Type B pancreatic cell (in vitro differentiated cells): ENCODE measurements at regions not wholly inside any gene's neighbourhood (a gene's known extent, or its start where the extent isn't known, plus 50 kb on each side); places are given as distances from the start of the nearest gene placed in this dataset.

Source experiments
- DNase-seq: peaks from one replicate; pipeline ENCODE4 v3.0.0; 2021; ENCODE audit warnings: mixed read lengths; ENCODE audit not compliant: unreplicated experiment; ENCODE audit errors: extremely low spot score
- H3K27ac Mint-ChIP-seq: 2 replicates; pipeline ENCODE4 v1.8.0; 2021; ENCODE audit warnings: mild to moderate bottlenecking, mixed read lengths
- H3K27me3 Mint-ChIP-seq: 2 replicates; pipeline ENCODE4 v1.8.0; 2021; ENCODE audit warnings: mixed read lengths
- H3K36me3 Mint-ChIP-seq: 2 replicates; pipeline ENCODE4 v1.8.0; 2021; ENCODE audit warnings: mixed read lengths
- H3K4me1 Mint-ChIP-seq: one replicate; pipeline ENCODE4 v1.8.0; 2021; ENCODE audit warnings: mixed read lengths; ENCODE audit not compliant: unreplicated experiment
- H3K4me3 Mint-ChIP-seq: 2 replicates; pipeline ENCODE4 v1.8.0; 2021; ENCODE audit warnings: mild to moderate bottlenecking, mixed read lengths
- H3K9me3 Mint-ChIP-seq: 2 replicates; pipeline ENCODE4 v1.8.0; 2021; ENCODE audit warnings: mixed read lengths
- CTCF ChIP-seq: fragments of 200-600 bp; sonication (generic); conservative IDR thresholded peaks from 2 replicates; pipeline ENCODE4 v1.5.0; 2021; ENCODE audit warnings: antibody characterized with exemption, mild to moderate bottlenecking

GRCh38 chr17:71790791-71791190 lies 330.0 kb upstream of the SOX9 start:
- DNase-seq: no peak
- no peak for TF ChIP-seq CTCF
- no peaks in the 10 kb centered on the region for H3K9me3 Mint-ChIP-seq
- H3K4me1 Mint-ChIP-seq: peaks cover 16% of the 10 kb centered on the region
- no peak overlapping the region for H3K27ac Mint-ChIP-seq
- no peaks in the 10 kb centered on the region for H3K36me3 Mint-ChIP-seq
- no peak overlapping the region for H3K4me3 Mint-ChIP-seq
- H3K27me3 Mint-ChIP-seq: peaks cover 12% of the 10 kb centered on the region

GRCh38 chr17:71791311-71791710 lies 329.5 kb upstream of the SOX9 start:
- Mint-ChIP-seq H3K9me3 (no peaks in the 10 kb centered on the region), H3K27ac (no peak overlapping the region), H3K27me3 (peaks cover 12% of the 10 kb centered on the region), H3K4me3 (no peak overlapping the region), H3K36me3 (no peaks in the 10 kb centered on the region), H3K4me1 (peaks cover 16% of the 10 kb centered on the region)
- no peak for DNase-seq
- TF ChIP-seq CTCF: no peak

- Mint-ChIP-seq H3K9me3 (no peaks in the 10 kb centered on the region), H3K4me3 (no peak overlapping the region), H3K27ac (no peak overlapping the region), H3K27me3 (peaks cover 9% of the 10 kb centered on the region), H3K4me1 (peaks cover 4% of the 10 kb centered on the region), H3K36me3 (no peaks in the 10 kb centered on the region)
- no peak for DNase-seq
- no peak for TF ChIP-seq CTCF
These were observed 327.9 kb upstream of the SOX9 start for GRCh38 chr17:71792966-71793365.

- no peak for DNase-seq
- Mint-ChIP-seq H3K4me3 (no peak overlapping the region), H3K9me3 (no peaks in the 10 kb centered on the region), H3K27me3 (peaks cover 9% of the 10 kb centered on the region), H3K36me3 (no peaks in the 10 kb centered on the region), H3K27ac (no peak overlapping the region), H3K4me1 (no peaks in the 10 kb centered on the region)
- TF ChIP-seq CTCF: no peak
These were observed 327.3 kb upstream of the SOX9 start for GRCh38 chr17:71793518-71793917.

- no peak overlapping the region for H3K4me3 Mint-ChIP-seq
- H3K4me1 Mint-ChIP-seq: no peaks in the 10 kb centered on the region
- H3K27ac Mint-ChIP-seq: no peak overlapping the region
- no peak for DNase-seq
- no peak for TF ChIP-seq CTCF
- no peaks in the 10 kb centered on the region for H3K36me3 Mint-ChIP-seq
- no peaks in the 10 kb centered on the region for H3K9me3 Mint-ChIP-seq
- H3K27me3 Mint-ChIP-seq: peaks cover 5% of the 10 kb centered on the region
These were observed 322.1 kb upstream of the SOX9 start for GRCh38 chr17:71798701-71799100.

- H3K27ac Mint-ChIP-seq: no peak overlapping the region
- no peak for DNase-seq
- no peak for TF ChIP-seq CTCF
- no peaks in the 10 kb centered on the region for H3K9me3 Mint-ChIP-seq
- no peak overlapping the region for H3K4me3 Mint-ChIP-seq
- no peaks in the 10 kb centered on the region for H3K36me3 Mint-ChIP-seq
- H3K27me3 Mint-ChIP-seq: peaks cover 2% of the 10 kb centered on the region
- no peaks in the 10 kb centered on the region for H3K4me1 Mint-ChIP-seq
These were observed 321.2 kb upstream of the SOX9 start for GRCh38 chr17:71799657-71800056.
